ENCODE measurements at regions not wholly inside any gene's neighbourhood (a gene's known extent, or its start where the extent isn't known, plus 50 kb on each side); places are given as distances from the start of the nearest gene placed in this dataset.

- no peak overlapping the region for H3K4me3 Mint-ChIP-seq (ENCODE audit: low read depth)
- H3K9me3 Mint-ChIP-seq: no peaks in the 10 kb centered on the region
- no peaks in the 10 kb centered on the region for H3K4me1 Mint-ChIP-seq (ENCODE audit: low read depth)
- H3K27me3 Mint-ChIP-seq (ENCODE audit: low read depth): peaks cover 8% of the 10 kb centered on the region
- intact Hi-C loops (cut with micrococcal nuclease): no loop called here
- DNase-seq (ENCODE audit: low spot score): no peak
- H3K36me3 Mint-ChIP-seq (ENCODE audit: low read depth): no peaks in the 10 kb centered on the region
- H3K27ac Mint-ChIP-seq: no peak overlapping the region
Observed at GRCh38 chr20:40738976-40739375, 49.9 kb upstream of the MAFB start.

- intact Hi-C loops (cut with micrococcal nuclease): no loop called here
- no peaks in the 10 kb centered on the region for H3K9me3 Mint-ChIP-seq
- H3K36me3 Mint-ChIP-seq (ENCODE audit: low read depth): no peaks in the 10 kb centered on the region
- no peaks in the 10 kb centered on the region for H3K4me1 Mint-ChIP-seq (ENCODE audit: low read depth)
- DNase-seq (ENCODE audit: low spot score): no peak
- no peak overlapping the region for H3K27ac Mint-ChIP-seq
- no peak overlapping the region for H3K4me3 Mint-ChIP-seq (ENCODE audit: low read depth)
- peaks cover 8% of the 10 kb centered on the region for H3K27me3 Mint-ChIP-seq (ENCODE audit: low read depth)
Observed at GRCh38 chr20:40739841-40740240, 50.8 kb upstream of the MAFB start.

GRCh38 chr20:40741507-40742106 is 52.6 kb upstream of the MAFB start:
- Mint-ChIP-seq H3K4me3 (ENCODE audit: low read depth) (no peak overlapping the region), H3K36me3 (ENCODE audit: low read depth) (no peaks in the 10 kb centered on the region), H3K9me3 (no peaks in the 10 kb centered on the region), H3K27ac (no peak overlapping the region), H3K4me1 (ENCODE audit: low read depth) (no peaks in the 10 kb centered on the region), H3K27me3 (ENCODE audit: low read depth) (peaks cover 10% of the 10 kb centered on the region)
- intact Hi-C loops (cut with micrococcal nuclease): loop anchor here (1.0 kb wide), 1 partner anchor 222 kb away; no protein-coding TSS in a partner anchor
- peak; percentile 31 for DNase-seq (ENCODE audit: low spot score)

GRCh38 chr20:40743141-40743775 is 54.2 kb upstream of the MAFB start:
- H3K4me1 Mint-ChIP-seq (ENCODE audit: low read depth): no peaks in the 10 kb centered on the region
- intact Hi-C loops (cut with micrococcal nuclease): no loop called here
- H3K9me3 Mint-ChIP-seq: no peaks in the 10 kb centered on the region

GRCh38 chr20:40744072-40744817 is 55.2 kb upstream of the MAFB start:
- no peaks in the 10 kb centered on the region for H3K36me3 Mint-ChIP-seq (ENCODE audit: low read depth)
- no peaks in the 10 kb centered on the region for H3K9me3 Mint-ChIP-seq
- no peaks in the 10 kb centered on the region for H3K4me1 Mint-ChIP-seq (ENCODE audit: low read depth)
- intact Hi-C loops (cut with micrococcal nuclease): no loop called here
- H3K27me3 Mint-ChIP-seq (ENCODE audit: low read depth): peaks cover 20% of the 10 kb centered on the region
- no peak overlapping the region for H3K27ac Mint-ChIP-seq
- H3K4me3 Mint-ChIP-seq (ENCODE audit: low read depth): no peak overlapping the region
- no peak for DNase-seq (ENCODE audit: low spot score)

More at GRCh38 chr20:40743141-40743775, 54.2 kb upstream of the MAFB start:
- DNase-seq (ENCODE audit: low spot score): no peak
- Mint-ChIP-seq H3K27me3 (ENCODE audit: low read depth) (peaks cover 16% of the 10 kb centered on the region), H3K36me3 (ENCODE audit: low read depth) (no peaks in the 10 kb centered on the region), H3K4me3 (ENCODE audit: low read depth) (no peak overlapping the region), H3K27ac (no peak overlapping the region)

GRCh38 chr20:40744818-40745175 is 55.8 kb upstream of the MAFB start:
- H3K4me3 Mint-ChIP-seq (ENCODE audit: low read depth): no peak overlapping the region
- no peaks in the 10 kb centered on the region for H3K36me3 Mint-ChIP-seq (ENCODE audit: low read depth)
- DNase-seq (ENCODE audit: low spot score): no peak
- H3K9me3 Mint-ChIP-seq: no peaks in the 10 kb centered on the region
- no peak overlapping the region for H3K27ac Mint-ChIP-seq
- no peaks in the 10 kb centered on the region for H3K4me1 Mint-ChIP-seq (ENCODE audit: low read depth)
- peaks cover 20% of the 10 kb centered on the region for H3K27me3 Mint-ChIP-seq (ENCODE audit: low read depth)
- intact Hi-C loops (cut with micrococcal nuclease): no loop called here

- intact Hi-C loops (cut with micrococcal nuclease): no loop called here
Observed at GRCh38 chr20:40746251-40746650, 57.2 kb upstream of the MAFB start.

GRCh38 chr20:40748182-40748581 is 59.1 kb upstream of the MAFB start:
- Mint-ChIP-seq H3K27ac (no peak overlapping the region), H3K9me3 (no peaks in the 10 kb centered on the region), H3K36me3 (ENCODE audit: low read depth) (no peaks in the 10 kb centered on the region), H3K27me3 (ENCODE audit: low read depth) (peaks cover 20% of the 10 kb centered on the region), H3K4me1 (ENCODE audit: low read depth) (no peaks in the 10 kb centered on the region), H3K4me3 (ENCODE audit: low read depth) (no peak overlapping the region)
- intact Hi-C loops (cut with micrococcal nuclease): no loop called here
- no peak for DNase-seq (ENCODE audit: low spot score)

More at GRCh38 chr20:40746251-40746650, 57.2 kb upstream of the MAFB start:
- Mint-ChIP-seq H3K4me3 (ENCODE audit: low read depth) (no peak overlapping the region), H3K27ac (no peak overlapping the region), H3K9me3 (no peaks in the 10 kb centered on the region), H3K36me3 (ENCODE audit: low read depth) (no peaks in the 10 kb centered on the region), H3K4me1 (ENCODE audit: low read depth) (no peaks in the 10 kb centered on the region), H3K27me3 (ENCODE audit: low read depth) (peaks cover 20% of the 10 kb centered on the region)
- no peak for DNase-seq (ENCODE audit: low spot score)

- Mint-ChIP-seq H3K36me3 (ENCODE audit: low read depth) (no peaks in the 10 kb centered on the region), H3K9me3 (no peaks in the 10 kb centered on the region), H3K27ac (no peak overlapping the region), H3K4me1 (ENCODE audit: low read depth) (peaks cover 7% of the 10 kb centered on the region), H3K4me3 (ENCODE audit: low read depth) (no peak overlapping the region), H3K27me3 (ENCODE audit: low read depth) (peaks cover 15% of the 10 kb centered on the region)
- DNase-seq (ENCODE audit: low spot score): no peak
- intact Hi-C loops (cut with micrococcal nuclease): no loop called here
Observed at GRCh38 chr20:40749985-40750506, 61.0 kb upstream of the MAFB start.

- H3K36me3 Mint-ChIP-seq (ENCODE audit: low read depth): no peaks in the 10 kb centered on the region
- H3K4me3 Mint-ChIP-seq (ENCODE audit: low read depth): no peak overlapping the region
- no peak for DNase-seq (ENCODE audit: low spot score)
- H3K4me1 Mint-ChIP-seq (ENCODE audit: low read depth): peaks cover 7% of the 10 kb centered on the region
- no peaks in the 10 kb centered on the region for H3K9me3 Mint-ChIP-seq
- intact Hi-C loops (cut with micrococcal nuclease): no loop called here
- H3K27me3 Mint-ChIP-seq (ENCODE audit: low read depth): peaks cover 13% of the 10 kb centered on the region
- no peak overlapping the region for H3K27ac Mint-ChIP-seq
Observed at GRCh38 chr20:40750541-40751035, 61.6 kb upstream of the MAFB start.

- Mint-ChIP-seq H3K27me3 (ENCODE audit: low read depth) (peaks cover 3% of the 10 kb centered on the region), H3K9me3 (no peaks in the 10 kb centered on the region), H3K27ac (no peak overlapping the region), H3K36me3 (ENCODE audit: low read depth) (no peaks in the 10 kb centered on the region), H3K4me1 (ENCODE audit: low read depth) (peaks cover 30% of the 10 kb centered on the region), H3K4me3 (ENCODE audit: low read depth) (no peak overlapping the region)
- DNase-seq (ENCODE audit: low spot score): no peak
- intact Hi-C loops (cut with micrococcal nuclease): no loop called here
Observed at GRCh38 chr20:40753472-40753871, 64.4 kb upstream of the MAFB start.

- Mint-ChIP-seq H3K9me3 (no peaks in the 10 kb centered on the region), H3K36me3 (ENCODE audit: low read depth) (no peaks in the 10 kb centered on the region), H3K27ac (no peak overlapping the region), H3K27me3 (ENCODE audit: low read depth) (peaks cover 1% of the 10 kb centered on the region), H3K4me1 (ENCODE audit: low read depth) (peaks cover 30% of the 10 kb centered on the region), H3K4me3 (ENCODE audit: low read depth) (no peak overlapping the region)
- intact Hi-C loops (cut with micrococcal nuclease): no loop called here
- no peak for DNase-seq (ENCODE audit: low spot score)
Observed at GRCh38 chr20:40754339-40754943, 65.4 kb upstream of the MAFB start.

Data from activated T-helper 2 cell treated with anti-CD3 and anti-CD28 coated beads, Interferon-gamma antibody, Interleukin-2, Interleukin-4, amounts not matched to agents 10 μg/mL and 5 μg/mL and 100 μg/mL, durations not matched to agents 14 hours and 24 hours and 36 hours (primary cell).